OCI-LY7 (cell line): ENCODE measurements at regions not wholly inside any gene's neighbourhood (a gene's known extent, or its start where the extent isn't known, plus 50 kb on each side); places are given as distances from the start of the nearest gene placed in this dataset.

Experiments
- BruUV-seq: library from RNA; stranded (reverse); fragments of 400-500 nt; replicated peaks from 2 replicates; lab custom pipeline; 2021; lab: Mats Ljungman, UMichigan
- CTCF ChIA-PET: fragments of 300-600 bp; sonication (Branson Sonifier 250); formaldehyde crosslinking; loops from one replicate; lab custom pipeline; 2022; ENCODE audit warnings: antibody characterized with exemption; ENCODE audit not compliant: unreplicated experiment; lab: Charles Lee
- POLR2A ChIA-PET: fragments of 300-600 bp; sonication (Branson Sonifier 250); formaldehyde crosslinking; loops from one replicate; lab custom pipeline; 2022; ENCODE audit warnings: antibody characterized with exemption; lab: Charles Lee
- DNase-seq: peaks from one replicate; pipeline ENCODE4 v3.0.0-alpha.2; 2015; ENCODE audit warnings: low spot score
- H2AFZ ChIP-seq: fragments of 200-600 bp; sonication (generic), shearing (Covaris generic); 2 replicates; pipeline ENCODE4 v1.6.1; 2014; ENCODE audit warnings: mild to moderate bottlenecking, antibody characterized with exemption, low read length, moderate library complexity
- H3K27ac ChIP-seq: fragments of 200-600 bp; sonication (generic); 2 replicates; pipeline ENCODE4 v1.5.1; 2014; ENCODE audit warnings: mixed run types, low read depth, mild to moderate bottlenecking, moderate library complexity, low read length, inconsistent platforms; ENCODE audit not compliant: poor library complexity, severe bottlenecking
- H3K36me3 ChIP-seq: fragments of 200-600 bp; sonication (generic); 2 replicates; pipeline ENCODE4 v1.6.1; 2014; ENCODE audit warnings: mild to moderate bottlenecking, antibody characterized with exemption, low read length, moderate library complexity, mixed read lengths; ENCODE audit not compliant: insufficient read depth
- H3K4me1 ChIP-seq: fragments of 200-600 bp; sonication (generic); 2 replicates; pipeline ENCODE4 v1.5.1; 2014; ENCODE audit warnings: mild to moderate bottlenecking, low read length; ENCODE audit not compliant: insufficient read depth, poor library complexity, severe bottlenecking
- H3K4me2 ChIP-seq: fragments of 200-600 bp; sonication (generic); 2 replicates; pipeline ENCODE4 v1.6.1; 2014; ENCODE audit warnings: mild to moderate bottlenecking, low read length
- H3K4me3 ChIP-seq: fragments of 200-600 bp; sonication (generic); 2 replicates; pipeline ENCODE4 v1.5.1; 2014; ENCODE audit warnings: mild to moderate bottlenecking, low read depth, low read length; ENCODE audit not compliant: poor library complexity, severe bottlenecking
- H3K79me2 ChIP-seq: fragments of 200-600 bp; sonication (generic); 2 replicates; pipeline ENCODE4 v1.6.1; 2016; ENCODE audit warnings: low read depth, mild to moderate bottlenecking, low read length, moderate library complexity, mixed read lengths; ENCODE audit not compliant: insufficient read depth
- H3K9me2 ChIP-seq: fragments of 200-600 bp; sonication (generic); 2 replicates; pipeline ENCODE4 v1.6.1; 2016; ENCODE audit warnings: mild to moderate bottlenecking, low read length, mixed read lengths; ENCODE audit not compliant: insufficient read depth
- H3K9me3 ChIP-seq: fragments of 200-600 bp; sonication (generic); 2 replicates; pipeline ENCODE4 v1.6.1; 2014; ENCODE audit warnings: mild to moderate bottlenecking, mixed run types, low read length, mixed read lengths
- H4K20me1 ChIP-seq: fragments of 200-600 bp; sonication (generic); 2 replicates; pipeline ENCODE4 v1.6.1; 2014; ENCODE audit warnings: mild to moderate bottlenecking, antibody characterized with exemption, low read length, moderate library complexity, mixed read lengths; ENCODE audit not compliant: insufficient read depth
- EZH2phosphoT487 ChIP-seq: fragments of 200-600 bp; sonication (generic); IDR thresholded peaks from 2 replicates; pipeline ENCODE4 v1.6.1; 2018; ENCODE audit warnings: low read depth, borderline replicate concordance, mild to moderate bottlenecking, mixed run types, antibody characterized with exemption, low read length, moderate library complexity, mixed read lengths
- intact Hi-C: fragments of 100-400 bp; cut with micrococcal nuclease; formaldehyde crosslinking; loops from one replicate; pipeline ENCODE4 v1.10.0; 2022; ENCODE audit not compliant: unreplicated experiment
- TF ChIP-seq, protein P1 (sequence below): fragments of 200-600 bp; sonication (generic); conservative IDR thresholded peaks from 2 replicates; pipeline ENCODE4 v1.5.1; 2014; ENCODE audit warnings: mild to moderate bottlenecking, antibody characterized with exemption, low read length, moderate library complexity, mixed read lengths

DNA sequence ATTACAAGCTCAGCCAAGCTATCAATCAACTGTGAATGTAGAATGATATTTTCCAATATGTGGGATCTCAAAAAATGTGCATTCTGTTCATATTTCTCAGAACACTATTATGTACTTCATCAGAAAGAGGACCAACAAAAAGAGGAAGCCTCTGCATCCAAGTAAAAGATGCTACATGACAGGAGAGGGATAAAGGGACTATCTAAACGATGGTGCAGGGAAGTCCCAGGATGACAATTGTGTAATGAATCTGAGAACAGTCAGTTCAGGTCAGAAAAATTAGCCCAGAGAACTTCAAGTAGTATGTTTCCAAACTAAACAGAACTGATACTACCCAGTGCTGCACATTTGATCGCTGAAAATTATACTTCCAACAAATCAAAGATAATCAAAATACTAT is 127.0 kb downstream of the ZNF330 start:
- TF ChIP-seq EZH2phosphoT487: no peak
- TF ChIP-seq, protein P1, sequence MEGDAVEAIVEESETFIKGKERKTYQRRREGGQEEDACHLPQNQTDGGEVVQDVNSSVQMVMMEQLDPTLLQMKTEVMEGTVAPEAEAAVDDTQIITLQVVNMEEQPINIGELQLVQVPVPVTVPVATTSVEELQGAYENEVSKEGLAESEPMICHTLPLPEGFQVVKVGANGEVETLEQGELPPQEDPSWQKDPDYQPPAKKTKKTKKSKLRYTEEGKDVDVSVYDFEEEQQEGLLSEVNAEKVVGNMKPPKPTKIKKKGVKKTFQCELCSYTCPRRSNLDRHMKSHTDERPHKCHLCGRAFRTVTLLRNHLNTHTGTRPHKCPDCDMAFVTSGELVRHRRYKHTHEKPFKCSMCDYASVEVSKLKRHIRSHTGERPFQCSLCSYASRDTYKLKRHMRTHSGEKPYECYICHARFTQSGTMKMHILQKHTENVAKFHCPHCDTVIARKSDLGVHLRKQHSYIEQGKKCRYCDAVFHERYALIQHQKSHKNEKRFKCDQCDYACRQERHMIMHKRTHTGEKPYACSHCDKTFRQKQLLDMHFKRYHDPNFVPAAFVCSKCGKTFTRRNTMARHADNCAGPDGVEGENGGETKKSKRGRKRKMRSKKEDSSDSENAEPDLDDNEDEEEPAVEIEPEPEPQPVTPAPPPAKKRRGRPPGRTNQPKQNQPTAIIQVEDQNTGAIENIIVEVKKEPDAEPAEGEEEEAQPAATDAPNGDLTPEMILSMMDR: no peak
- Histone ChIP-seq H4K20me1 (no peaks in the 10 kb centered on the region), H3K4me2 (no peak overlapping the region), H3K4me3 (no peak overlapping the region), H3K27ac (no peak overlapping the region), H3K36me3 (no peaks in the 10 kb centered on the region), H3K9me2 (no peaks in the 10 kb centered on the region), H3K4me1 (no peaks in the 10 kb centered on the region), H3K79me2 (no peaks in the 10 kb centered on the region), H2AFZ (no peak overlapping the region), H3K9me3 (no peaks in the 10 kb centered on the region)
- BruUV-seq: no TSS peak
- intact Hi-C loops: no loop called here
- DNase-seq: no peak
- ChIA-PET POLR2A (no interaction called here), CTCF (no interaction called here)

DNA sequence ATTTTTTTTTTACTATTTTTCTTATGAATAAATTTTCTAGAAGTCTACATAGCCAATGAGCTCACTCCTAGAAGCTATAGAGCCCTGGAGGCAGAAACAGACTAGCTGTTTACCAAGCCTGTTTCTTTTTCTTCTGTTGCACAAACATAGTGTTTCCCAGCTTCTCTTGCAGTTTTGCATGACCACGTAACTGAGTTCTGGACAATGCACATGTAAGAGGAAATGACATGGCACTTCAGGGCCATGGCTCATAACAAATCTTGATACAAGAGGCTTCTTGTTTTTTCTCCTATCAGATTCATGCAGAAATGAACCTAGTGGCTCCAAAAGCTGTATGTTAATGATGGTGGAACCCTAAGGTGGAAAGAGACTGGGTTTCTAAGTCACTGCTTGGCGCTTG is 127.4 kb downstream of the ZNF330 start:
- intact Hi-C loops: no loop called here
- POLR2A ChIA-PET: no interaction called here

DNA sequence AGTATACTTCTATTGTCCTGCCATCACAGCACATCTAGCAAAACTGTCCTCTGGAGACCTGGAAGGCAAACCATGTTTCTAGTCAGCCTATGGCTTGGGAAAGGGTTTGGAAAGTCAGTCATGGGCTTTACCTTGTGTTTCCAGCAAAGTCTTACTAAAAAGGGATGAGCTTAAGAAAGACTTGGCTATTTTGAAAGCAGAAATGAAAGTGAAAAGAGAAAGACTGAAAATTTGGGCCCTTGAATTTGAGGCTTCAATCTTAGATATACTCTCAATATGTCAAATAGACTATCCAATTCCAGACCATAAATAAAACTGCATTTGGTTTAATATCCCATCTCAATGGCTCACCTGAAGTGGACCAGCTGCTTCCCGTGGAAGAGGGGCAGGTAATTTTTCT is 127.9 kb downstream of the ZNF330 start:
- Histone ChIP-seq H3K36me3 (no peaks in the 10 kb centered on the region), H3K79me2 (no peaks in the 10 kb centered on the region), H3K4me1 (no peaks in the 10 kb centered on the region), H4K20me1 (no peaks in the 10 kb centered on the region), H3K9me2 (no peaks in the 10 kb centered on the region), H3K4me2 (no peak overlapping the region), H2AFZ (no peak overlapping the region), H3K27ac (no peak overlapping the region), H3K9me3 (no peaks in the 10 kb centered on the region), H3K4me3 (no peak overlapping the region)
- TF ChIP-seq EZH2phosphoT487: no peak
- TF ChIP-seq, protein P1: no peak
- no peak for DNase-seq
- no TSS peak for BruUV-seq
- ChIA-PET CTCF (no interaction called here), POLR2A (no interaction called here)
- intact Hi-C loops: no loop called here

More for the DNA sequence above, 127.4 kb downstream of the ZNF330 start:
- TF ChIP-seq, protein P1: no peak
- TF ChIP-seq EZH2phosphoT487: no peak
- Histone ChIP-seq H3K4me3 (no peak overlapping the region), H3K36me3 (no peaks in the 10 kb centered on the region), H3K9me3 (no peaks in the 10 kb centered on the region), H3K27ac (no peak overlapping the region), H3K9me2 (no peaks in the 10 kb centered on the region), H3K4me1 (no peaks in the 10 kb centered on the region), H3K4me2 (no peak overlapping the region), H4K20me1 (no peaks in the 10 kb centered on the region), H3K79me2 (no peaks in the 10 kb centered on the region), H2AFZ (no peak overlapping the region)
- DNase-seq: no peak
- CTCF ChIA-PET: no interaction called here
- BruUV-seq: no TSS peak
